ENCODE measurements at regions not wholly inside any gene's neighbourhood (a gene's known extent, or its start where the extent isn't known, plus 50 kb on each side); places are given as distances from the start of the nearest gene placed in this dataset.
"Not testable (repeated sequence)": the region's sequence is repeated elsewhere in the genome, so short reads cannot be mapped to it uniquely, and the experiment has no call there.

- DNase-seq (no peak), ATAC-seq (no peak)
- intact Hi-C loops (cut with DNase I) = no loop called here
These were observed 479.5 kb downstream of the PCDH7 start for GRCh38 chr4:31199644-31200043.

GRCh38 chr4:31202054-31202453, 481.9 kb downstream of the PCDH7 start:
- intact Hi-C loops (cut with DNase I); ATAC-seq; DNase-seq: not testable (repeated sequence)

- ATAC-seq = no peak
- intact Hi-C loops (cut with DNase I) = no loop called here
- DNase-seq = no peak
These were observed 484.7 kb downstream of the PCDH7 start for GRCh38 chr4:31204874-31205273.

GRCh38 chr4:31220921-31221320, 500.8 kb downstream of the PCDH7 start:
- DNase-seq (no peak), ATAC-seq (no peak)
- intact Hi-C loops (cut with DNase I) = no loop called here

GRCh38 chr4:31228068-31228467, 507.9 kb downstream of the PCDH7 start:
- no peak for DNase-seq
- intact Hi-C loops (cut with DNase I) = no loop called here
- no peak for ATAC-seq

- intact Hi-C loops (cut with DNase I) = no loop called here
- ATAC-seq = no peak
- no peak for DNase-seq
These were observed 510.4 kb downstream of the PCDH7 start for GRCh38 chr4:31230594-31230993.

GRCh38 chr4:31234494-31234893, 514.3 kb downstream of the PCDH7 start:
- DNase-seq (no peak), ATAC-seq (no peak)
- intact Hi-C loops (cut with DNase I) = no loop called here

- no peak for DNase-seq
- no peak for ATAC-seq
- intact Hi-C loops (cut with DNase I) = no loop called here
These were observed 514.7 kb downstream of the PCDH7 start for GRCh38 chr4:31234901-31235300.

GRCh38 chr4:31236020-31236638, 516.0 kb downstream of the PCDH7 start:
- intact Hi-C loops (cut with DNase I) = no loop called here

GRCh38 chr4:31236639-31237173, 516.5 kb downstream of the PCDH7 start:
- ATAC-seq = peak in 1 of 2 donors; percentile 31

More at GRCh38 chr4:31236020-31236638, 516.0 kb downstream of the PCDH7 start:
- ATAC-seq (no peak), DNase-seq (no peak)

GRCh38 chr4:31237233-31237632, 517.1 kb downstream of the PCDH7 start:
- intact Hi-C loops (cut with DNase I) = no loop called here
- DNase-seq (no peak), ATAC-seq (no peak)

More at GRCh38 chr4:31236639-31237173, 516.5 kb downstream of the PCDH7 start:
- no peak for DNase-seq
- intact Hi-C loops (cut with DNase I) = no loop called here

- intact Hi-C loops (cut with DNase I) = no loop called here
- no peak for ATAC-seq
These were observed 519.7 kb downstream of the PCDH7 start for GRCh38 chr4:31239886-31240285.

GRCh38 chr4:31241504-31242106, 521.4 kb downstream of the PCDH7 start:
- DNase-seq = no peak
- ATAC-seq = no peak
- intact Hi-C loops (cut with DNase I) = no loop called here

More at GRCh38 chr4:31239886-31240285, 519.7 kb downstream of the PCDH7 start:
- no peak for DNase-seq

GRCh38 chr4:31246856-31247255, 526.7 kb downstream of the PCDH7 start:
- no peak for ATAC-seq
- no peak for DNase-seq
- intact Hi-C loops (cut with DNase I) = no loop called here

- DNase-seq (no peak), ATAC-seq (no peak)
- intact Hi-C loops (cut with DNase I) = no loop called here
These were observed 539.0 kb downstream of the PCDH7 start for GRCh38 chr4:31259119-31259518.

GRCh38 chr4:31261632-31262031, 541.5 kb downstream of the PCDH7 start:
- DNase-seq (no peak), ATAC-seq (no peak)
- intact Hi-C loops (cut with DNase I) = no loop called here

- DNase-seq; intact Hi-C loops (cut with DNase I); ATAC-seq: not testable (repeated sequence)
These were observed 545.9 kb downstream of the PCDH7 start for GRCh38 chr4:31266094-31266493.

- no peak for DNase-seq
- ATAC-seq = no peak
- intact Hi-C loops (cut with DNase I) = no loop called here
These were observed 552.3 kb downstream of the PCDH7 start for GRCh38 chr4:31272331-31273061.

GRCh38 chr4:31275906-31276305, 555.7 kb downstream of the PCDH7 start:
- intact Hi-C loops (cut with DNase I) = no loop called here
- DNase-seq (no peak), ATAC-seq (no peak)

GRCh38 chr4:31283679-31284078, 563.5 kb downstream of the PCDH7 start:
- intact Hi-C loops (cut with DNase I) = no loop called here
- ATAC-seq (no peak), DNase-seq (no peak)

All from left cardiac atrium (tissue), 4 donors.